Fibroblast of lung (primary cell): ENCODE measurements at regions not wholly inside any gene's neighbourhood (a gene's known extent, or its start where the extent isn't known, plus 50 kb on each side); places are given as distances from the start of the nearest gene placed in this dataset.

ENCODE experiments used
- EZH2 ChIP-seq: IDR thresholded peaks from 2 replicates; pipeline ENCODE4 v1.5.1; 2012; ENCODE audit warnings: low read length, control low read depth, mild to moderate bottlenecking; ENCODE audit errors: missing control alignments
- TF ChIP-seq, protein P1 (sequence below), 2 donors: IDR thresholded peaks in 1 of 2; conservative IDR thresholded peaks in 1 of 2; 1 replicate in 1 of 2; 2 replicates in 1 of 2; pipeline ENCODE4 v1.5.1; 2011 to 2012; ENCODE audit warnings: low read length in 2 of 2, control low read depth in 1 of 2, inconsistent platforms in 1 of 2, low read depth in 1 of 2, mild to moderate bottlenecking in 1 of 2

DNA sequence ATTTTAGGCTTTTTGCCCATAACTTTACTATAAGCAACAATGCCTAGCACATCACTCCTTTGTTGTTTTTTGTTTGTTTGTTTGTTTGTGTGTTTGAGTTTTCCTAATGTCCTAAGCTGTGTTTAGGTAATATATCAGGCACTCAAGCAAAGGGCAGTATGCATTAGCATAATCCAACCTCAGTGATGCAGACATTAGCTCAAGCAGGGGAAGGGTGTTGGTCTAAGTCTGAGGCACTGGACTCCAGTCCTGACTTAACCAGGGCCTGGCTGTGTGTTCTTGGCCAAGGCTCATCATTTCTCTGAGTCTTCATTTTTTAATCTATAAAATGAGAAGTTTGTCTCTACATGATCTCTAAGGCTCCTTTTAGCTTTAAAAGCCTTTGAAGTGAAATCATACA lies 65.9 kb upstream of the RFC3 start:
- no peak for TF ChIP-seq EZH2
- TF ChIP-seq, protein P1, sequence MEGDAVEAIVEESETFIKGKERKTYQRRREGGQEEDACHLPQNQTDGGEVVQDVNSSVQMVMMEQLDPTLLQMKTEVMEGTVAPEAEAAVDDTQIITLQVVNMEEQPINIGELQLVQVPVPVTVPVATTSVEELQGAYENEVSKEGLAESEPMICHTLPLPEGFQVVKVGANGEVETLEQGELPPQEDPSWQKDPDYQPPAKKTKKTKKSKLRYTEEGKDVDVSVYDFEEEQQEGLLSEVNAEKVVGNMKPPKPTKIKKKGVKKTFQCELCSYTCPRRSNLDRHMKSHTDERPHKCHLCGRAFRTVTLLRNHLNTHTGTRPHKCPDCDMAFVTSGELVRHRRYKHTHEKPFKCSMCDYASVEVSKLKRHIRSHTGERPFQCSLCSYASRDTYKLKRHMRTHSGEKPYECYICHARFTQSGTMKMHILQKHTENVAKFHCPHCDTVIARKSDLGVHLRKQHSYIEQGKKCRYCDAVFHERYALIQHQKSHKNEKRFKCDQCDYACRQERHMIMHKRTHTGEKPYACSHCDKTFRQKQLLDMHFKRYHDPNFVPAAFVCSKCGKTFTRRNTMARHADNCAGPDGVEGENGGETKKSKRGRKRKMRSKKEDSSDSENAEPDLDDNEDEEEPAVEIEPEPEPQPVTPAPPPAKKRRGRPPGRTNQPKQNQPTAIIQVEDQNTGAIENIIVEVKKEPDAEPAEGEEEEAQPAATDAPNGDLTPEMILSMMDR (conservative IDR thresholded peaks at IDR 0.05 in 1 of 2, IDR thresholded peaks at IDR 0.05 in 1 of 2; ENCODE audit: low read depth in 1 of 2, low read length in 2 of 2): no peak
